HG02973 (cell line): ENCODE measurements at regions not wholly inside any gene's neighbourhood (a gene's known extent, or its start where the extent isn't known, plus 50 kb on each side); places are given as distances from the start of the nearest gene placed in this dataset.

Experiments used
- ATAC-seq: cut with Tn5 transposase; IDR thresholded peaks from one replicate; pipeline ENCODE4 v1.9.1; 2021; ENCODE audit warnings: moderate library complexity; ENCODE audit not compliant: unreplicated experiment

- no peak for ATAC-seq
Observed at GRCh38 chr2:117700471-117700870, 114.0 kb upstream of the DDX18 start.

GRCh38 chr2:117701365-117701764, 113.1 kb upstream of the DDX18 start:
- ATAC-seq: no peak

- ATAC-seq: no peak
Observed at GRCh38 chr2:117702098-117702497, 112.4 kb upstream of the DDX18 start.

GRCh38 chr2:117703858-117704257, 110.6 kb upstream of the DDX18 start:
- no peak for ATAC-seq

GRCh38 chr2:117704818-117705217, 109.7 kb upstream of the DDX18 start:
- ATAC-seq: no peak

- no peak for ATAC-seq
Observed at GRCh38 chr2:117707874-117708273, 106.6 kb upstream of the DDX18 start.

GRCh38 chr2:117712684-117713083, 101.8 kb upstream of the DDX18 start:
- no peak for ATAC-seq

GRCh38 chr2:117714110-117714509, 100.4 kb upstream of the DDX18 start:
- no peak for ATAC-seq

- no peak for ATAC-seq
Observed at GRCh38 chr2:117714745-117715417, 99.6 kb upstream of the DDX18 start.

GRCh38 chr2:117716505-117716904, 98.0 kb upstream of the DDX18 start:
- no peak for ATAC-seq

GRCh38 chr2:117717072-117717471, 97.4 kb upstream of the DDX18 start:
- no peak for ATAC-seq

- ATAC-seq: no peak
Observed at GRCh38 chr2:117718048-117718447, 96.4 kb upstream of the DDX18 start.

GRCh38 chr2:117720765-117721164, 93.7 kb upstream of the DDX18 start:
- ATAC-seq: no peak

- ATAC-seq: no peak
Observed at GRCh38 chr2:117723483-117723882, 91.0 kb upstream of the DDX18 start.

GRCh38 chr2:117723888-117724434, 90.5 kb upstream of the DDX18 start:
- ATAC-seq: no peak

- no peak for ATAC-seq
Observed at GRCh38 chr2:117726747-117727146, 87.7 kb upstream of the DDX18 start.

- ATAC-seq: no peak
Observed at GRCh38 chr2:117737846-117738245, 76.6 kb upstream of the DDX18 start.

- no peak for ATAC-seq
Observed at GRCh38 chr2:117738991-117739839, 75.3 kb upstream of the DDX18 start.

GRCh38 chr2:117745537-117745936, 69.0 kb upstream of the DDX18 start:
- ATAC-seq: no peak

- ATAC-seq: no peak
Observed at GRCh38 chr2:117755768-117756167, 58.7 kb upstream of the DDX18 start.

- ATAC-seq: no peak
Observed at GRCh38 chr2:117760916-117761315, 53.6 kb upstream of the DDX18 start.

- no peak for ATAC-seq
Observed at GRCh38 chr2:117762454-117762853, 52.0 kb upstream of the DDX18 start.
